HG03159 (cell line): ENCODE measurements at regions not wholly inside any gene's neighbourhood (a gene's known extent, or its start where the extent isn't known, plus 50 kb on each side); places are given as distances from the start of the nearest gene placed in this dataset.
A peak's percentile ranks its signal among the peaks of the same experiment; 100 is the strongest.
"Not testable (repeated sequence)": the region's sequence is repeated elsewhere in the genome, so short reads cannot be mapped to it uniquely, and the experiment has no call there.

Experiments used
- ATAC-seq: cut with Tn5 transposase; IDR thresholded peaks from one replicate; pipeline ENCODE4 v1.9.1; 2021; ENCODE audit warnings: mild to moderate bottlenecking, moderate library complexity; ENCODE audit not compliant: unreplicated experiment

DNA sequence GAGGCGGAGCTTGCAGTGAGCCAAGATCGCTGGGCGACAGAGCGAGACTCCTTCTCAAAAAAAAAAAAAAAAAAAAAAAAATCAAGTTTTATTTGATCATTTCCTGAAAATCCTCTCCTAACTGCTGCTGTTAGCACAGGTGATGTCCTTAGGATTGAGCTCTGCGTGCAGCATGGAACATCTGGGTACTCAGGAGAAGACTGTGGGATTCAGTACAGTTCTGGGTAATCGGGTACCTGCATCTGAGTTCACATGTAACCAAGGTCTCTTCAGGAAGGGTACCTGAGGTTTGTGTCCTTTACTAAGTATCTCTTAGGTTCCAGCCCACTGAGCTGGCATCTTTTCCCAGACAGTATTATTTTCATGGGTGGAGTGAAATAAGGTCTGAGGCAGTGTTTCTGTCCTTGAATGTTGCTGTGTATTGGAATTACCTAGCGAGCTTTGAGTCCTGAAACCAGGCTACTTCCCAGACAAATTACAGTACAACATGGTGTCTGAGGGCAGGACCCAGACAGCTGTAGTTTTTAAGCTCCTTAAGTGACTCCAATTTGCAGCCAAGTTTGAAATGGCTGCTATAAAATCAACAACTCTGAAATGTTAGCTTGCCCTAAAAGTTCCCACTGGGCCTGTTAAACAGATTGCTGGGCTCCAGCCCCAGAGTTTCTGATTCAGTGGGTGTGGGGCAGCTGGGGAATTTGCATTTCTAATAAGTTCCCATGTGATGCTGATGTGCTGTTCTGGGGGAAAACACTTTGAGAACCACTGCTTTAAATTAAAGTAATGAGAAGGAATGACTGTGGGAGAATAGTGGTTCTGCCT lies 120.5 kb downstream of the PMAIP1 start:
- no peak for ATAC-seq

DNA sequence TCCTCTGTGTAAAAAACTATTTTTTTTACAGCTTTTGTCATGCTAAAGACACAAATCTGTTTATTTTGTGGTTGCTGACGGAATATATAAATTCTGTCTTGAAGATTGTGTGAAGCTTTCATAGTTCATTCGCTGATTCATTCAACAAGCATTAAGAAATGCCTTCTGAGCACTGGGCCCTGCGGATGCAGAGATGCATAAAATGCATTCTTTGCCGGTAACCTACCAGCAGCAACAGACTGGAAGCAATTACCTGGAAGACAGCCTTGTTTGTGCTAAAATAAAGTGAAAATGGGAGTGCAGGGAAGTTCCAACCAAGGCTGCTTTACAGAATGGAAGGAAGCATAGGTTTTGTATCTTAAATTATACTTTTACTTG lies 119.7 kb downstream of the PMAIP1 start:
- no peak for ATAC-seq

DNA sequence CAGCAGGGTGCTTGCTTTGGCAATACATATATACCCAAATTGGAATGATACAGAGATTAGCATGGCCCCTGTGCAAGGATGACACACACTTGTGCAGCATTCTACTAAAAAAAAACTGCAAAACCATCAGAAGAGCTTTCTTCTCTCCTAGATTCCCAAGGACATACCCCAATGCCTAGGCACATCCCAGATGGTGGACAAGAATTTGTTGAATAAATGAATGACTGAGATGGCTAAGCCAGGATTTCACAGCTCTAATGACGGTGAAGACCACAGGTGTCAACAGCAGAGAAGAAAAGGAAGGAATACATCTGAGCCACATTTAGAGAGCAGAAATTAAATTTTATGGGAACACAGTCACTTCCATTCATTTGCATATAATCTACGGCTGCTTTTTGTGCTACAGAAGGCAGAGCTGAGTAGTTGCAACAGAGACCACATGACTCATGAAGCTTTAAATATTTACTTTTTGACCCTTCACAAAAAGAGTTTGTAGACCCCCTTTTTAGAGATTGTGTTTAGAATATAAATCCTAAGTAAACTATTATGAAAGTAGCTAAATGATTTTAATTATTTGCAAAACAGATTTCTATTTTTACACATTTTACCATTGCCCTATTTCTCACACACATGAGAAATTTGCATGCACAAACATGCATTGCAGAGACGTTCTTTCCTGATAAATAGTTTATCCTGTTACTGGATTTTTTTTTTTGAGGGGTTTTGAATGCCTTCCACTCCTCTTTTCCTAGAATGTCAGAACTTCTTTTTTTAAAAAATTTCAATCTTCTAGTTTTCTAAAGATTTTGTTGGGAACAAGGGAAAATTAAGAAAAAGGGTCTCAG lies 119.0 kb downstream of the PMAIP1 start:
- no peak for ATAC-seq

DNA sequence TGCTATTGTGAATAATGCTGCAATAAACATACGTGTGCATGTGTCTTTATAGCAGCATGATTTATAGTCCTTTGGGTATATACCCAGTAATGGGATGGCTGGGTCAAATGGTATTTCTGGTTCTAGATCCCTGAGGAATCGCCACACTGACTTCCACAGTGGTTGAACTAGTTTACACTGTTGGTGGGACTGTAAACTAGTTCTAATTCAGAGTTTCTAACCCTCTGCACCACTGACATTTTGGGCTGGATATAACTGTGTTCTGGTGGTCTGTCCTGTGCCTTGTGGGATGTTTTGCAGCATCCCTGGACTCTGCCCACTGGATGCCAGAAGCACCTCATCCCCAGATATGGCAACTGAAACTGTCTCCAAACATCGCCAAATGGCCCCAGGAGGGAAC lies 118.3 kb downstream of the PMAIP1 start:
- not testable (repeated sequence) for ATAC-seq

DNA sequence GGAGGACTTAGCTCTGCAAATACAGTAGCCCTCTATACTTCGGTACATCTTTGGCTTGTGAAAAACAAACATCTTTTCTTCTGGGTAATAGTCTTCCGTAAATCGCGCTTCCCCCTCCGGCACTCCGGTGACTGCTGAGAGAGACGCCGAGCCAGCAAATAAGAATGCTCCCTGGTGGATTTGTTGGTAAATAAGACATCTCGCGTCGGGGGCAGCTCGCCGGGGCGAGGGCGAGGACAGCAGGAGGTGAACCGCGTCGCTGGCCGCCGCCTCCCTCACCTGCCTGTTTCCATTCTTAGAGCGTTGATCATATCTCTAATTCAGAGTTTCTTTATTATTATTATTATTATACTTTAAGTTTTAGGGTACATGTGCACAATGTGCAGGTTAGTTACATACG lies 117.6 kb downstream of the PMAIP1 start:
- ATAC-seq = no peak

DNA sequence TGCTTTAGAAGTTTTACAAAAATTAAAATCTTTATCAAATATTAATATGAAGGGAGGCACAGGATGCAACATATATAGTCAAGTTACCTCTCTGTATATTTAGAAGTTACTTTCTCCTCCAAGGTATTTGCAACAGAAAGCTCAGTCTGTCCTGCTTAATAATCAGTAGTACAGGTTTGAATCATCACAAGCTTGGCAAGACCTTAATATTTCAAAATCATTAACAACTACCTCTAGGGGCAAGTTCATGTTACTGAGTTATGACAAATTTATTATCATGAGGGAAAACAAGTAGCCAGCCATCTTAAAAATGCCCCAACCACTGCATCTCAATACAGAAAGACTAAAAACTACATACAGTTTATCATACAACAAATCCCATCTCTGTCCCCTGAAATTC lies 116.0 kb downstream of the PMAIP1 start:
- not testable (repeated sequence) for ATAC-seq

DNA sequence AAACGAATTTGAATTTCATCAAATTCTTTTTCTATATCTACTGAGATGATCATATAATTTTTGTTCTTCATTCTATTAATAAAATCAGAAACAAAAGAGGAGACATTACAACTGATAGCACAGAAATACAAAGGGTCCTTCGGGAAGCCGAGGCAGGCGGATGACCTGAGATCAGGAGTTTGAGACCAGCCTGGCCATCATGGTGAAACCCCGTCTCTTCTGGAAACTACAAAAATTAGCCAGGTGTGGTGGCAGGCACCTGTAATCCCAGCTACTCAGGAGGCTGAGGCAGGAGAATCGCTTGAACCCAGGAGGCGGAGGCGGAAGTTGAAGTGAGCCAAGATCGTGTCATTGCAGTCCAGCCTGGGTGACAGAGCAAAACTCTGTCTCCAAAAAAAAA lies 113.4 kb downstream of the PMAIP1 start:
- not testable (repeated sequence) for ATAC-seq

DNA sequence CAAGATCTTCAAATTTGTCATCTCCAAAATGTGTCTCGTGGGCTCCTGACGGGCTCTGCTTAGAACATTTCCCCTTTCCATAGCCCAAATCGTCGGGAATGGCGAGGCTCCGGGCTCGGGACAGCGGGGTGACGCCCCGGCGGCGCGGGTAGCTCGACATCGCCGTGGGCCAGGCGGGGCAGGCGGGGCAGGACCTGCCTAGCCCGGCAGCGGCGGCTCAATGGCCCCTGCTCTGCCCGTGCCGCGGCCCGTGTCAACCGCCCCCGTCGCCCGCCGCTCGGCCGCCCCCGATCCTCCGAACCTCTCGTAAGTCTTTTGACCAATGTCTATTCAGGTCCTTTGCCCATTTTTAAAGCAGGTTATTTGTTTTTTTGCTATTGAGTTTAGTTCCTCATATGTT lies 111.2 kb downstream of the PMAIP1 start:
- no peak for ATAC-seq

DNA sequence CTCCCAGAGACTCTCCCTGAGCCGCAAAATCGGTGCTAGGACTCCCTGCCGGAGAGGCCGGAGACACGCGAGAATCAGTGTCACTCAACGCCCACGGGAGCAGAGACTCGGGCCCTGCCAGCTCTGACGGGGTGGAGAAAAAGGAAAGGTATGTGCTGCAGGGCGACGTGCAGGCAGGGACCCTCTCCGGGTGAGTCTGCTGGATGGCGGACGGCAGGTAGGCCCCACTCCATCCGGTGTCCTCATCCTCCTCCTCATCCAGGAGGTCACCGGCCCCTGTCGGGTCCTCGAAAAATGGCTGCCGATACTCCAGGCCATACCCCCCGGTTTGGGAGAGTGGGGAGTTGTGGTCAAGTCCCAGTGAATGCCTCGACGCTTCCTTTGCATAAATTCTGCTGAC lies 110.7 kb downstream of the PMAIP1 start:
- ATAC-seq = no peak

DNA sequence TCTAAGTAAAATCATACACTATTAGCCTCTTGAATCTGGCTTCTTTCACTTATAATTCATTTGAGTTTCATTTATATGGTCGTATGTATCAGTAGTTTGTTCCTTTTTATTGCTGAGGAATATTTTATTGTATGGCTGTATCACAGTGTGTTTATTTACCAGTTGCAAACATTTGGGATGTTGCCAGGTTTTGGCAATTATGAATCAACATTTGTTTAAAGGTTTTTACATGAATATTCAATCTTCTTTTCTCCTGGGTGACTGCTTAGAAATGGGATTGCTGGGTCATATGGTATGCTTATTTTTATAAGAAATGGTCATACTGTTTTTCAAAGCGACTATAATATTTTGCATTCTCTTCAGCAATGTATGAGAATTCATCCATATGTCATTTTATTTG lies 107.9 kb downstream of the PMAIP1 start:
- no peak for ATAC-seq

DNA sequence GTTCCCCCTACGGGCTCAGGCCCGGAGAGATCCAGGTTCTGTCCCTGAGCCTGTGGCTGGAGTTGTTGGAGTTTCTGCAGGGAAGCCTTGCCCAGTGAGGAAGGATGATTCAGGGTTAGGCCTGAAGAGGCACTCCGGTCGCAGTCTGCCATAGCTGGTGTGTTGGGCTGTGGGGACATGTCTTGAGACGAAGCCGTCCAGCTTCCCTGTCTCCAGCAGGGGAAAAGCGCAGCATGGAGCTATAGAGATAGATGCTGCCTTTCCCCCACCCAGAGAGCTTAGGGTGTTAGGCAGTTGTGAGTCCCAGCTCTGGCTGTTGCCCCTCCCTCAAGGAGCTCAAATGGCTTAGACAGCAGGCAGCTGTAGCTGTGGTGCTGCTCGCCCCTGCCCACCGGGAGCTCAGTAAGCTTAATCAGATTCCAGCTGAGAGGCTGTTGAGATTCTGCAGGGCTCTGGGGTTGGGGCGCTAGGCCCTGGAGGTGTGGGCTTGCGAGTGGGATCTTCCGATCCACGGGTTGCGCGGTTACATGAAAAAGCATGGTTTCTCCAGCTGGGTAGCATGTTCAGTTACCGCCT lies 103.9 kb downstream of the PMAIP1 start:
- no peak for ATAC-seq

DNA sequence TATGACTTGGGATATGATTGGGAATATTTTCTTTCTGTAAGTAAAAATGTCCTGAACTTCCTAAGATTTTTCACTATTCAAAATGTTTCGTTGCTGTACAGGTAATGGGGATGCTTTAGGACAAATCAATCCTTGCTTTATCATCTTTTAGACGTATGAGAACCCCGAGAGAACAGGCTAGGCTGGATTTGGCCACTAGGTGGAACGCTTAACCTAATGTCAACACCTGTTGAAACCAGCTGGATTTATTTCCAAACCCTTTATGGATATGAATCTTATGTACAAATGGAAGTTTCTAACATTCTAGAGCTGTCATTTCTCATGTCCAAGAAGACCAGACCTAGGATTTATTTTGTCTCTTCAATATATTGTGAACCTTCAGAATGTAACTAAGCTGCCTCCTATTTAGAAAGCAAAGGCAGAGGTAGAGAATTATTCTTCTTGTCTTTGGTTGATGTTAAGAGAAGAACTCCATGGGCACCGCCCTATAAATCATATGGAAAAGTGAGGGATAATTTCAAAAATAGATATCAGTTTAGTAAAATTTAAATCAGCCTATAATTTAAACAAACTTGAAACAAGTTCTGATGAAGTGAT lies 96.7 kb downstream of the PMAIP1 start:
- ATAC-seq = peak; percentile 74

DNA sequence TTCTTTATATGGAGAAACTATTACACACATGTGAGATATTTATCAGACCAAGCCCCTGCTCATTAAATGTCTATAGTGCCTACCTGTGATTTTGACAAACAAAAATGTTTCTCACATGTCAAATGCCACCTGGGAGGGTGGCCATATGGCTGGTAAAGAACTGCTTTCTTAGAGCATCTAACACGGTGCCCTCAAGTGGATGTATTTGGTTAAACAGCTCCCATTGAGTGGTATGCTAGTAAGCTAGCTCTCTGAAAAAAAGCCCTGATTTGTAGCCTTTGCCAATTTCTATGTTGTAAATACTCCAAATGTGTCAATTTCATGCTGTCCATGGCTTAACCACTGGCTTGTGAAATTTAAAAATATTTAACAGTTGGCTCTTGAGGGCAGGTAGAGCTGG lies 94.6 kb downstream of the PMAIP1 start:
- no peak for ATAC-seq

DNA sequence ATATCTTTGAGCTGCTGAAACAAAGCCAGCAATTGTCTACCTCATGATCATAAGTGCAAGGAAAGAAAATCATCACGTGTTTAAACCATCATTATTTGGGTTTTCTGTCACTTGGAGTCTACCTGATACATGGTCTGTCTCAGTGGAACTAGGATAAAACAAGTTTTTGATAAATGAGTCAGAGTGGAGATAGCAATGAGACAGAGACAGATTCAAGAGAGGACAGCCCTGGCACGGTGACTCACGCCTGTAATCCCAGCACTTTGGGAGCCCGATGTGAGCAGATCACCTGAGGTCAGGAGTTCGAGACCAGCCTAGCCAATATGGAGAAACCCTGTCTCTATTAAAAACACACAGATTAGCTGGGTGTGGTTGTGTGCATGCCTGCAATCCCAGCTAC lies 93.8 kb downstream of the PMAIP1 start:
- no peak for ATAC-seq

DNA sequence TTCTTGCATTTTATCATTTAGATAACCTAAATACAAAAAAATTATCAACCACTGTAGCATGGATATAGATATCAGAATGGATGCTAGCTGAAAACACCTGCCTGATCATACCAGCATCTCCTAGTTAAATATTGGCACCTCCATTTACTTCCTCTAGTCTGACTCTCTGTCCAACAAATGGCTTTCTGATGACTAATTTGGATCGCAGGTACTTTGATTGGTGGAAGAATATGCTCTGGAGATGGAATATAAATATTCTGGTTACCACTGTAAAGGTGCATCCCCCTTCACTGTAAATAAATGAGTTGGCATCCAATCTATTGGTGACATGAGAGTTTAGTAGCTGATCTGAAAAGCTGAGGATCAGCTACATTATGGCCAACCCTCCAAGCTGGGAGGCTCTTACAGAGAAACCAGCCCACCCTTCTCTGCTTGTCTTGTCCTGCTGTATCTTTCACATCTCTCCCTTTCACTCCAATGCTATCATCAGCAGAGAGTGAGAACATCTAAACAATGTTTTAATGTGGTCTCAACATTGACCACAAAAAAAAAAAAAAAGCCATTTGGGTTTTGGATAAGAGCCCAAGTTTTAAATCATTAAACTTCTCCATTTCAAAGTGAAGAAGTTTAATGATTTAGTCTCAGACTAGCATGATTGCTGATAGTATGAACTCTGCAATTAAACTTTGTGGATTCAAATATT lies 90.5 kb downstream of the PMAIP1 start:
- ATAC-seq = no peak

DNA sequence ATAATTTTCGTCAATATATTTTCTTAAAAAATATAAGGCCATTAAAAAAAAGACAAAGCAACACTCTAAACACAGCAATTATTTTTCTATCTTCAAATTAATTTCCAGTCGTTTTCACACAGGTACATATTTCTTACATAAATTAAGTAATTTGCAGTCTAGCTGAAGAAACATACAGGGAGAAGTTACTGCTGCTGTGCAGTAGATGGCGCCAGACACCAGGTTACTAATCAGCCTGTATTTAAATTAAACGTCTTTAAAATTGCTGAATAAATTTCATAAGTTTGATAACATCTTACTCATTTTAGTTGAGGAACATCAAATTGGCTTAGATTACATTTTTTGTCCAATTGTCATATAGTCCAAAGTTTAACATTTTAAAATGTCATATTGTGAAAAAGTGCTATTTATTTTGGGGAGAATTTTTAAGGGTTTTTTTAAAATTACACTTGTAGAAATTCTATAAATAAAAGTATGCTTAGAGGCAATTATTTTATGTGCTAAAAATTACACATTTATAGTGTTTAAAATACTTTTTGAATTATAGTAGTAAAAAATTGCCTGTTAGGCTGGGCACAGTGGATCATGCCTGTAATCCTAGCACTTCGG lies 88.4 kb downstream of the PMAIP1 start:
- ATAC-seq = no peak

DNA sequence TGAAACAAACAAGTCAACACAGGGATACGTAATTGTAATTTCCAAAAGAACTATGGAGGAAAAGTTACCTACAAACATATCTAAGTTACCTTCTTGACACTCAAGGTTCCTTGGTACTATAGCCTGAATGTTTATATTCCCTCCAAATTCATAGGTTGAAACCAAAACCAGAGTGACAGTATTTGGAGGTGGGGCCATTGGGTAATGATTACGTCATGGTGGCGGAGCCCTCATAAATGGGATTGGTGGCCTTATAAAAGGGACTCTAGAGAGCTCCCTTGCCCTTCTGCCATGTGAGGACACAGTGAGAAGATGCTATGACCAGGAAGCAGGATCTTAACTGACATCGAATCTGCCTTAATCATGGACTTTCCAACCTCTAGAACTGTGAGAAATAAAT lies 87.3 kb downstream of the PMAIP1 start:
- no peak for ATAC-seq

DNA sequence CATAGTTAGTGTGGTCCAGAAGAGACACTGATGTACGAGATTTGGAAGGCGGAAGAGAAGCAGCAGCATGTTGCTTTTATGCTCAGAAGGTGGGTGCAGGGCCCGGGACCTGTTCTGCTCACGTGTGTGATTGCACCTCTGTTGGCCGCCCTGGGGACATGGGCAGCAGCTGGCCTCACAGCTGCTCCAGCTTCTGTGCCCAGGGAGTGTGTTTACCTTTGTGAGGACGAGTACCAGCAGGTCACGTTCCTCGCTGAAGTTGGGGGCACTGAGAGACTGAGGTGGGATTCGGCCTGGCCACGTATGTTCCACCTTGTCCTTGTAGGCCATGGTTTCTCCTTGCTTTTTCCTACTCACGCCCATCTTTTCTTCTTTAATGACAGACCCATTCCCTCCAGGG lies 86.3 kb downstream of the PMAIP1 start:
- no peak for ATAC-seq

DNA sequence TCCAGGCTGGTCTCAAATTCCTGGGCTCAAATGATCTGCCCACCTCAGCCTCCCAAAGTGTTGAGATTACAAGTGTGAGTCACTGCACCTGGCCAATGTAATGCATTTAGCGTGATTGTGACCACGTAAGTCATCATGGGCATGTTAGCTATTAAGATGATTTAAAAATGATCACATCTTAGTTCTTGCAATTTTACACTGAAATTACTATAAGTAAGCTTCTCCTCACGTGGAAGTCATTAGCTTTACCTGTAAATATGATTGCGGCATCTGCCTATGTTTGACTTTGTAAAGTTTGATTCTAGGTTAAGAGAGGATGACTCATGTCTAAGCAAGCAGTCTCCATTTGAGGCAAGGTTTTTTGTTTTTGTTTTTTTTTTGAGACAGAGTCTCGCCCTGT lies 85.5 kb downstream of the PMAIP1 start:
- no peak for ATAC-seq

DNA sequence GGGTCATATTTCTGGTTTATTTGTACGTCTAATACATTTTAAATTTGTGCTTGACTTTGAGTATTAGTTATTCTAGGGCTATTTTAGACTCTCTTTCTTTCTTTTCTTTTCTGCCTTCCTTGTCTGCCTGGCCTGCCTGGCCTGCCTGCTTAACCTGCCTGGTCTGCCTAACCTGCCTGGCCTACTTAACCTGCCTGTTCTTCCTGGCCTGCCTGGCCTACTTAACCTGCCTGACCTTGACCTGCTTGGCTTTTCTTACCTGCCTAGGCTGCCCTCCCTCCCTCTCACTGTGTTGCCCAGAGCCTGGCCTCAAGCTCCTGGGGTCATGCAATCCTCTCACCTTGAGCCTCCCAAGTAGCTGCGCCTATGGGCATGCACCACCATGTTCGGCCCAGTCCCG lies 83.7 kb downstream of the PMAIP1 start:
- ATAC-seq = no peak
